Endothelial cell of hepatic sinusoid (primary cell): ENCODE measurements at regions not wholly inside any gene's neighbourhood (a gene's known extent, or its start where the extent isn't known, plus 50 kb on each side); places are given as distances from the start of the nearest gene placed in this dataset.
"Not testable (repeated sequence)": the region's sequence is repeated elsewhere in the genome, so short reads cannot be mapped to it uniquely, and the experiment has no call there.

ENCODE experiments used
- in situ Hi-C: cut with HindIII; loops from 2 replicates; pipeline ENCODE4 v1.10.0; 2017; ENCODE audit warnings: low sequenced_read_pairs

GRCh38 chr12:89845366-89845765 lies 136.7 kb upstream of the ATP2B1 start:
- in situ Hi-C loops: no loop called here

- in situ Hi-C loops: no loop called here
These were observed 135.9 kb upstream of the ATP2B1 start for GRCh38 chr12:89844539-89844938.

- in situ Hi-C loops: no loop called here
These were observed 131.7 kb upstream of the ATP2B1 start for GRCh38 chr12:89840162-89840922.

- in situ Hi-C loops: no loop called here
These were observed 130.8 kb upstream of the ATP2B1 start for GRCh38 chr12:89839444-89839843.

GRCh38 chr12:89838833-89839232 lies 130.2 kb upstream of the ATP2B1 start:
- in situ Hi-C loops: no loop called here

- in situ Hi-C loops: no loop called here
These were observed 127.4 kb upstream of the ATP2B1 start for GRCh38 chr12:89836026-89836425.

GRCh38 chr12:89834676-89835075 lies 126.0 kb upstream of the ATP2B1 start:
- in situ Hi-C loops: no loop called here

- in situ Hi-C loops: no loop called here
These were observed 125.0 kb upstream of the ATP2B1 start for GRCh38 chr12:89833337-89834252.

- in situ Hi-C loops: no loop called here
These were observed 123.7 kb upstream of the ATP2B1 start for GRCh38 chr12:89832336-89832735.

- in situ Hi-C loops: no loop called here
These were observed 122.9 kb upstream of the ATP2B1 start for GRCh38 chr12:89831310-89832095.

GRCh38 chr12:89829434-89829975 lies 120.9 kb upstream of the ATP2B1 start:
- in situ Hi-C loops: no loop called here

- in situ Hi-C loops: no loop called here
These were observed 119.9 kb upstream of the ATP2B1 start for GRCh38 chr12:89828575-89828974.

GRCh38 chr12:89827592-89827991 lies 119.0 kb upstream of the ATP2B1 start:
- in situ Hi-C loops: no loop called here

- in situ Hi-C loops: no loop called here
These were observed 117.8 kb upstream of the ATP2B1 start for GRCh38 chr12:89826468-89826867.

GRCh38 chr12:89825591-89826449 lies 117.2 kb upstream of the ATP2B1 start:
- in situ Hi-C loops: no loop called here

GRCh38 chr12:89824822-89825221 lies 116.2 kb upstream of the ATP2B1 start:
- in situ Hi-C loops: no loop called here

GRCh38 chr12:89822992-89823391 lies 114.4 kb upstream of the ATP2B1 start:
- in situ Hi-C loops: not testable (repeated sequence)

- in situ Hi-C loops: no loop called here
These were observed 113.3 kb upstream of the ATP2B1 start for GRCh38 chr12:89821896-89822295.

- in situ Hi-C loops: no loop called here
These were observed 109.0 kb upstream of the ATP2B1 start for GRCh38 chr12:89817501-89818226.
